HG02763 (cell line): ENCODE measurements at regions not wholly inside any gene's neighbourhood (a gene's known extent, or its start where the extent isn't known, plus 50 kb on each side); places are given as distances from the start of the nearest gene placed in this dataset.
"Not testable (repeated sequence)": the region's sequence is repeated elsewhere in the genome, so short reads cannot be mapped to it uniquely, and the experiment has no call there.

Experiments used
- ATAC-seq: cut with Tn5 transposase; IDR thresholded peaks from one replicate; pipeline ENCODE4 v1.9.1; 2021; ENCODE audit warnings: mild to moderate bottlenecking, moderate library complexity; ENCODE audit not compliant: unreplicated experiment

GRCh38 chr5:62240494-62240893, 65.5 kb upstream of the KIF2A start:
- not testable (repeated sequence) for ATAC-seq

- ATAC-seq: not testable (repeated sequence)
These were observed 64.0 kb upstream of the KIF2A start for GRCh38 chr5:62242000-62242399.

- ATAC-seq: not testable (repeated sequence)
These were observed 63.0 kb upstream of the KIF2A start for GRCh38 chr5:62243046-62243445.

- ATAC-seq: not testable (repeated sequence)
These were observed 57.8 kb upstream of the KIF2A start for GRCh38 chr5:62248192-62248591.

- not testable (repeated sequence) for ATAC-seq
These were observed 55.9 kb upstream of the KIF2A start for GRCh38 chr5:62250085-62250484.

GRCh38 chr5:62250919-62251318, 55.1 kb upstream of the KIF2A start:
- not testable (repeated sequence) for ATAC-seq

GRCh38 chr5:62252519-62252918, 53.5 kb upstream of the KIF2A start:
- ATAC-seq: not testable (repeated sequence)

GRCh38 chr5:62255551-62255950, 50.5 kb upstream of the KIF2A start:
- ATAC-seq: not testable (repeated sequence)

- ATAC-seq: no peak
These were observed 49.6 kb upstream of the KIF2A start for GRCh38 chr5:62256161-62257019.
